ENCODE measurements at regions not wholly inside any gene's neighbourhood (a gene's known extent, or its start where the extent isn't known, plus 50 kb on each side); places are given as distances from the start of the nearest gene placed in this dataset.
A peak's percentile ranks its signal among the peaks of the same experiment; 100 is the strongest.

DNA sequence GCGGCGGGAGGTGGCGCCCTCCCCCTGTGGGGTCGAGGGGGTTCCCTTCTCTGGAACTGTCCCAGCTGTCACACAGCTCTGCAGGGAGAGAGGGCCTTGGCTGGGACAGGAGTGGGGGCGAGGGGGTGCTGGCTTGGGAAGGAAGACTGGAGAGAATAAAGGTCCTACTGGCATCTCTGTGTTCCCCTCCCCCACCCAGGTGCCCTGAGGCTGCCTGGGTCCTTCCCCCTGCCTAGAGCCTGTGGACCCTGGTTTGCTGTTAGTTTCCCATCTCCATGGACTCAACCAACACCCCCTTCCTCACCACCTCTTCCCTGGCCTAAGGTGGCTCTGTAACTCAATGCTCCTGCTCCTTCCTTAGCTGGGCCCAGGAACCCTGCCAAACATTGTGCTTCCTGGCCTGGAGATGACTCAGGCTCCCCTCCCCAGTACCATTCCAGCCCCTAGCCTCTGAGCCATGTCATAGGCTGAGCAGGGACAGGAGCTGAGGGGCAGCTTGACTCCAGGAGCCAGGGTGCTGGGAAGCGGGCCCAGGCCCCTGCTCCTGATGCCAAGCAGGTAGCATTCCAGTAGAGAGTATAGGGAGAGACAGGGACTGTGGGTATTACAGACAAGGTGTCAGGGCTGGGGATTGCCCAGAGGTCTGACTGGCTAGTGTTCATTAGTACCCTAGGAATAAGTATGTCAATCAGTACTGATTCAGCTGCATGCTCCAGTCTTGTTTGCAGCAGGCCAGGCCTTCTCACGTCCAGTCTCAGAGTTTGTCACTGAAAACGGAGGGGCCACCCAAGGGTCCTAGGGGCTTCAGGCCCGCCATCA is 100.7 kb downstream of the EFNB1 start:
- DNase-seq (ENCODE audit: low read depth): peak; percentile 47

DNA sequence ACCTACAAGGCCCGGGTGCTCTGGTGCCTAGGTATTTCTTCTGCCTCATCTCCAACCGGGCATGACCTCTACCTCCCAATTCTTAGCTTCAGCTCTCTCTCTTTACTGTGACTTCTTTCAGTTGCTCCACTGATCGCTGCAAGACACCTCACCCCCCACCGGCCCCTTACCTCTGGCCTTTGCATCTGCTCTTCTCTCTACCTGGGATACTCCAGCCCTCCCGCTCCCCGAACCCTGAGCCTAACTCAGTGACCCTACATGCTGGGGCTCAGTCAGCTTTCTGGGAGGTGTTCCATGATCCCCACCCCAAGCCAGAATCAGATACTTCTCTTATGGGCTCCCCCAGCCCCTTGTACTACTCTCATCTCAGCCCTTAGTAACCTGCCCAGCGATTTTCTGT is 99.6 kb downstream of the EFNB1 start:
- DNase-seq (ENCODE audit: low read depth): no peak
- no peak overlapping the region for H3K4me3 ChIP-seq (ENCODE audit: low read depth, low read length)
- TF ChIP-seq, protein P1, sequence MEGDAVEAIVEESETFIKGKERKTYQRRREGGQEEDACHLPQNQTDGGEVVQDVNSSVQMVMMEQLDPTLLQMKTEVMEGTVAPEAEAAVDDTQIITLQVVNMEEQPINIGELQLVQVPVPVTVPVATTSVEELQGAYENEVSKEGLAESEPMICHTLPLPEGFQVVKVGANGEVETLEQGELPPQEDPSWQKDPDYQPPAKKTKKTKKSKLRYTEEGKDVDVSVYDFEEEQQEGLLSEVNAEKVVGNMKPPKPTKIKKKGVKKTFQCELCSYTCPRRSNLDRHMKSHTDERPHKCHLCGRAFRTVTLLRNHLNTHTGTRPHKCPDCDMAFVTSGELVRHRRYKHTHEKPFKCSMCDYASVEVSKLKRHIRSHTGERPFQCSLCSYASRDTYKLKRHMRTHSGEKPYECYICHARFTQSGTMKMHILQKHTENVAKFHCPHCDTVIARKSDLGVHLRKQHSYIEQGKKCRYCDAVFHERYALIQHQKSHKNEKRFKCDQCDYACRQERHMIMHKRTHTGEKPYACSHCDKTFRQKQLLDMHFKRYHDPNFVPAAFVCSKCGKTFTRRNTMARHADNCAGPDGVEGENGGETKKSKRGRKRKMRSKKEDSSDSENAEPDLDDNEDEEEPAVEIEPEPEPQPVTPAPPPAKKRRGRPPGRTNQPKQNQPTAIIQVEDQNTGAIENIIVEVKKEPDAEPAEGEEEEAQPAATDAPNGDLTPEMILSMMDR (IDR thresholded peaks at IDR 0.05; ENCODE audit: insufficient read depth, low read depth, low read length): no peak

More for the DNA sequence above, 100.7 kb downstream of the EFNB1 start:
- TF ChIP-seq, protein P1 (IDR thresholded peaks at IDR 0.05; ENCODE audit: insufficient read depth, low read depth, low read length): no peak
- H3K4me3 ChIP-seq (ENCODE audit: low read depth, low read length): no peak overlapping the region

DNA sequence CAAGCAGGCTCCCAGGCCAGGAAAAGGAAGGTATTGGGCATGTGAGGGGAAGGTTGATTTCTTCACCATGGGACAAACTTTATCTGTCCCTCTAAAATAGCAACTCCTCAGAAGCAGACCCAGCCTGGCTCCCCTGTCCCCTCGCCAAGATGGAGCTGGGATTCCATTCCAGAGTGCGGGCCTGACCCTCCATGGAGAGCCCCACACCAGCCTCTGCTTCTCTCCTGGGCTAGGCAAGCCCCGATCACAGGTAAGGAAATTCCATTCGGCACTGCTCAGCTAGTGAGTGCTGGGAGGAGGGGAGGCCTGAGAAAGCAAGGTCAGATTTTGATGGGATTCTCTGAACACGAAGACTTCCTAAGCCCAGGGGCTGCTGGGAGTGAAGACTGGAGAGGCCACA is 98.4 kb downstream of the EFNB1 start:
- TF ChIP-seq, protein P1 (IDR thresholded peaks at IDR 0.05; ENCODE audit: insufficient read depth, low read depth, low read length): no peak

DNA sequence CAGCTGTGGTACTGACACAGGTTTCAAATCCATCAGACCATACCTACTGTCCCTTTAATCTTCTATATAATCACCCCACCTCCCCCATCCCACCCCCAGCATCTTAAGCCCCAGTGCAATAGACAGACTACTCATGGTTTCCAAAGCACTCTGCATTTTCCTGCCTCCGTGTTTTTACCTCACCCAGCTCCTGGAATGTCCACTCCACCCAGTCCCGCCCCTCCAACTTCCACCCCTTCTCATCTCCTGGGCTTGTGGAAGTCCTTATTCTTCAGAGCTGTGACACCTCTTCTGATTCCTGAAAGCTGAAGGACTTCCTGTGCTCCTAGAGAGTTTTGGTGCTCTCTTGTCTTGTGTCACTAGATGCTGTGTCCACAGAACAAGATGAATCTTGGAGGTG is 94.3 kb downstream of the EFNB1 start:
- no peak overlapping the region for H3K4me3 ChIP-seq (ENCODE audit: low read depth, low read length)
- TF ChIP-seq, protein P1 (IDR thresholded peaks at IDR 0.05; ENCODE audit: insufficient read depth, low read depth, low read length): no peak
- no peak for DNase-seq (ENCODE audit: low read depth)

More for the DNA sequence above, 98.4 kb downstream of the EFNB1 start:
- no peak overlapping the region for H3K4me3 ChIP-seq (ENCODE audit: low read depth, low read length)
- no peak for DNase-seq (ENCODE audit: low read depth)

DNA sequence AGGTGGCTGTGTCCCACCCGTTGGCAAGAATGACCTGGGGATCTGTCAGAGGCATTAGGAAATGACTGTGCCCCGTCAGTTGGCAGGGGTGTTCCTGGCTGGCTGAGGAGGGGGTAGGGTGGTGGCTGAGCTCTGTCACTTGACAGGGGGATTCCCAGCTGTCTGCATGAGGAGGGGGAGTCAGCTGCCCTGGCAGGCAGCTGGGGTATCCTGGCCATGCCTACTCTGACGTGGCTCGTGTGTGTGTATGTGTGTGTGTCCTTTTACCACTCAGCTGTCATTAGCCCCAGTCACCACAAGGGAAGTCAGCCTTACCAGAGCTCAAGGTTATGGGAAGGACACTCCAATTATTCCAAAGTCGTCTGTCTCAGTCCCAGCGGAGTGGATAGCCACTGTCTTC is 93.2 kb downstream of the EFNB1 start:
- TF ChIP-seq, protein P1 (IDR thresholded peaks at IDR 0.05; ENCODE audit: insufficient read depth, low read depth, low read length): no peak
- no peak for DNase-seq (ENCODE audit: low read depth)

DNA sequence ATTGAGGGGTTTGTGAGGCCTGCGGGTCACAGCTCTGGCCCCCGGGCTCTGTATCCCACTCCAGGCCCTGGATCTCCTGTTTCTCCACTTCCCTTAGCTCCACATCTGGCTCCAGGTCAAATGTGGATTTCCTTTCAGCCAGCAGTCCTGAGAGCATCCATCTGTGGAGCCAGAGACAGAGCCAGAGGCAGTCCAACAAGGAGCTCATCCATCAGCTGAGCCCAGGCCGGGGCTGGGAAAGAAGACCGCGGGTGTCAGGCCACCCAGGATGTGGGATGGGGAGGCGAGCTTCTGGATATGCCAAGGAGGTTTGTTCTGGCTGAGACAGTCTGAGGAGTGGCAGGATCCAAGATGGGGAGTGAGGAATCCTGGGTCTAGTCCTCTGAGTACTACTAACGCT is 91.7 kb downstream of the EFNB1 start:
- DNase-seq (ENCODE audit: low read depth): no peak
- no peak overlapping the region for H3K4me3 ChIP-seq (ENCODE audit: low read depth, low read length)
- TF ChIP-seq, protein P1 (IDR thresholded peaks at IDR 0.05; ENCODE audit: insufficient read depth, low read depth, low read length): no peak

More for the DNA sequence above, 93.2 kb downstream of the EFNB1 start:
- H3K4me3 ChIP-seq (ENCODE audit: low read depth, low read length): no peak overlapping the region

All from fibroblast of villous mesenchyme (primary cell).